ENCODE measurements at regions not wholly inside any gene's neighbourhood (a gene's known extent, or its start where the extent isn't known, plus 50 kb on each side); places are given as distances from the start of the nearest gene placed in this dataset.

GRCh38 chr2:41504532-41504931 is 543.3 kb upstream of the PKDCC start:
- no peak overlapping the region for H3K4me3 ChIP-seq (ENCODE audit: low read length)
- DNase-seq (ENCODE audit: low read depth): no peak
- TF ChIP-seq, protein P1, sequence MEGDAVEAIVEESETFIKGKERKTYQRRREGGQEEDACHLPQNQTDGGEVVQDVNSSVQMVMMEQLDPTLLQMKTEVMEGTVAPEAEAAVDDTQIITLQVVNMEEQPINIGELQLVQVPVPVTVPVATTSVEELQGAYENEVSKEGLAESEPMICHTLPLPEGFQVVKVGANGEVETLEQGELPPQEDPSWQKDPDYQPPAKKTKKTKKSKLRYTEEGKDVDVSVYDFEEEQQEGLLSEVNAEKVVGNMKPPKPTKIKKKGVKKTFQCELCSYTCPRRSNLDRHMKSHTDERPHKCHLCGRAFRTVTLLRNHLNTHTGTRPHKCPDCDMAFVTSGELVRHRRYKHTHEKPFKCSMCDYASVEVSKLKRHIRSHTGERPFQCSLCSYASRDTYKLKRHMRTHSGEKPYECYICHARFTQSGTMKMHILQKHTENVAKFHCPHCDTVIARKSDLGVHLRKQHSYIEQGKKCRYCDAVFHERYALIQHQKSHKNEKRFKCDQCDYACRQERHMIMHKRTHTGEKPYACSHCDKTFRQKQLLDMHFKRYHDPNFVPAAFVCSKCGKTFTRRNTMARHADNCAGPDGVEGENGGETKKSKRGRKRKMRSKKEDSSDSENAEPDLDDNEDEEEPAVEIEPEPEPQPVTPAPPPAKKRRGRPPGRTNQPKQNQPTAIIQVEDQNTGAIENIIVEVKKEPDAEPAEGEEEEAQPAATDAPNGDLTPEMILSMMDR (conservative IDR thresholded peaks at IDR 0.05; ENCODE audit: low read depth, low read length): no peak

DNA sequence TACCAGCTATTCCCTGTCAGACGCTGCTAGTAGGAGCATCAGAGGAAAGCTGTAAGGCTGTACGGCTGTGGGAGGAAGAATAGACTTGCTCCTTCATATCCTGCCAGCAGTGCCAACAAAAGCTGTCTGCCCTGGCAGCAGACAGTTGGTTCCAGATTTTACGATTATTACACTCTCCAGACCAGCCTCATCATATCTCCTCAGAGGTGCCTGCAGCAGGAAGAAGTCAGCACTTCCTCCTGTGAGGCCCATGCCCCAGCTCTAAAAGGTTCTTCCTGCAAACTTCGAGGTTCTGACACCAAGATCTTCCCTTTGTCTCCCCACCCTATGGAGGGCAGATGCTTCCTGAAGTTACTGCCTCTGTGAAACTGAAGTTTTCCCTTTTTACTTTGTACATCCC is 537.7 kb upstream of the PKDCC start:
- TF ChIP-seq, protein P1 (conservative IDR thresholded peaks at IDR 0.05; ENCODE audit: low read depth, low read length): no peak
- H3K4me3 ChIP-seq (ENCODE audit: low read length): no peak overlapping the region
- no peak for DNase-seq (ENCODE audit: low read depth)

DNA sequence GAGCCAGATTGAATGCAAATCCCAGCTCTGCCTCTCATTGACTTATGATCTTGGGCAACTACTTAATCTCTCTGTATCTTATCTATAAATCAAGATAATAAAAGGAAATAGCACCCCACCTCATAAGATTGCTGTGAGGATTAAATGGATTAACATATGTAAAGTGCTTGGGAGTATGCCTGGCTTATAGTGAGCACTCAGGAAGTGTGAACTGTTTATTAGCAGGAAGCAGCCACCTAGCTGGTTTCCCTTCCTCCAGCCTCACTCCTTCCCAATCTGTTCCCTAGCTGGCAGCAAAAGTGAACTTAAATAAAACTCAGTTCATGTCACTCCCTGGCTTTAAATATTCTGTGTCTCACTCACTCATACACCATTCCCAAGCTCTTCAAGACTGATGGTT is 526.6 kb upstream of the PKDCC start:
- no peak for DNase-seq (ENCODE audit: low read depth)
- H3K4me3 ChIP-seq (ENCODE audit: low read length): no peak overlapping the region
- TF ChIP-seq, protein P1 (conservative IDR thresholded peaks at IDR 0.05; ENCODE audit: low read depth, low read length): no peak

- no peak for DNase-seq (ENCODE audit: low read depth)
- no peak overlapping the region for H3K4me3 ChIP-seq (ENCODE audit: low read length)
- TF ChIP-seq, protein P1 (conservative IDR thresholded peaks at IDR 0.05; ENCODE audit: low read depth, low read length): no peak
Measured at GRCh38 chr2:41527525-41528323, 520.1 kb upstream of the PKDCC start.

- TF ChIP-seq, protein P1 (conservative IDR thresholded peaks at IDR 0.05; ENCODE audit: low read depth, low read length): no peak
- H3K4me3 ChIP-seq (ENCODE audit: low read length): no peak overlapping the region
- no peak for DNase-seq (ENCODE audit: low read depth)
Measured at GRCh38 chr2:41535575-41535974, 512.2 kb upstream of the PKDCC start.

- H3K4me3 ChIP-seq (ENCODE audit: low read length): no peak overlapping the region
- no peak for DNase-seq (ENCODE audit: low read depth)
- TF ChIP-seq, protein P1 (conservative IDR thresholded peaks at IDR 0.05; ENCODE audit: low read depth, low read length): no peak
Measured at GRCh38 chr2:41540272-41540998, 507.4 kb upstream of the PKDCC start.

Data from retinal pigment epithelial cell (primary cell).